ENCODE measurements at regions not wholly inside any gene's neighbourhood (a gene's known extent, or its start where the extent isn't known, plus 50 kb on each side); places are given as distances from the start of the nearest gene placed in this dataset.
"Not testable (repeated sequence)": the region's sequence is repeated elsewhere in the genome, so short reads cannot be mapped to it uniquely, and the experiment has no call there.

GRCh38 chr5:114790403-114790792 is 379.3 kb downstream of the TRIM36 start:
- no peak for DNase-seq

GRCh38 chr5:114789773-114790402 is 379.8 kb downstream of the TRIM36 start:
- peak in 1 of 2 donors; percentile 65 for DNase-seq

- DNase-seq = peak; percentile 40 to 45
Measured at GRCh38 chr5:114782869-114783268, 386.8 kb downstream of the TRIM36 start.

- DNase-seq = peak in 1 of 2 donors; percentile 5
Measured at GRCh38 chr5:114782177-114782576, 387.5 kb downstream of the TRIM36 start.

- DNase-seq = no peak
Measured at GRCh38 chr5:114780290-114780689, 389.4 kb downstream of the TRIM36 start.

GRCh38 chr5:114744406-114744805 is 382.5 kb downstream of the KCNN2 start:
- DNase-seq = no peak

- no peak for DNase-seq
Measured at GRCh38 chr5:114734238-114734637, 372.4 kb downstream of the KCNN2 start.

GRCh38 chr5:114729986-114730385 is 368.1 kb downstream of the KCNN2 start:
- DNase-seq = no peak

GRCh38 chr5:114727358-114727757 is 365.5 kb downstream of the KCNN2 start:
- no peak for DNase-seq

GRCh38 chr5:114726131-114726530 is 364.3 kb downstream of the KCNN2 start:
- DNase-seq = no peak

GRCh38 chr5:114719268-114719667 is 357.4 kb downstream of the KCNN2 start:
- DNase-seq = no peak

- no peak for DNase-seq
Measured at GRCh38 chr5:114716955-114717354, 355.1 kb downstream of the KCNN2 start.

GRCh38 chr5:114704225-114704893 is 342.5 kb downstream of the KCNN2 start:
- DNase-seq = not testable (repeated sequence)

GRCh38 chr5:114702731-114703130 is 340.9 kb downstream of the KCNN2 start:
- no peak for DNase-seq

- no peak for DNase-seq
Measured at GRCh38 chr5:114702136-114702535, 340.3 kb downstream of the KCNN2 start.

- no peak for DNase-seq
Measured at GRCh38 chr5:114700823-114701222, 339.0 kb downstream of the KCNN2 start.

- DNase-seq = no peak
Measured at GRCh38 chr5:114695292-114695904, 333.5 kb downstream of the KCNN2 start.

GRCh38 chr5:114686356-114686755 is 324.5 kb downstream of the KCNN2 start:
- no peak for DNase-seq

- DNase-seq = no peak
Measured at GRCh38 chr5:114678778-114679177, 316.9 kb downstream of the KCNN2 start.

- DNase-seq = no peak
Measured at GRCh38 chr5:114665551-114665950, 303.7 kb downstream of the KCNN2 start.

- no peak for DNase-seq
Measured at GRCh38 chr5:114660791-114661190, 298.9 kb downstream of the KCNN2 start.

GRCh38 chr5:114658194-114658593 is 296.3 kb downstream of the KCNN2 start:
- DNase-seq = no peak

GRCh38 chr5:114657342-114658130 is 295.7 kb downstream of the KCNN2 start:
- DNase-seq = no peak
